ENCODE measurements at regions not wholly inside any gene's neighbourhood (a gene's known extent, or its start where the extent isn't known, plus 50 kb on each side); places are given as distances from the start of the nearest gene placed in this dataset.

DNA sequence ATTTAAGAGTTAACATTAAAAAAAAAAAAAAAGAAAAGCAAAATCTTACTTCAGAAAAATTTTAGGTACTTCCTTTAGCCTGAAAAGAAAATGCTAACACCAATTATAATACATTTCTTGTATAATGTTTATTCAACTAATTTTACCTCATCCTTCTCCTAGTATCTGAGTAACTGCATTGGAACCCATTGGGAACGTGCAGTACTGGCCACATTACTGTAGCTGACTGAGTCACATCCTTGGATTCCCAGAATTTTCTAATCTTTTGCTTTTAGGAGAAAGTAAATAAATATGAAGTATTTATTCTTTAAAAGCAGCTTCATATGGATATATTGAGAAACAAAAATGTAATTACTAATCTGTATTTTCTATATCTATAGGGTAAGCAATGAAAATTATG, 82.6 kb upstream of the SLITRK2 start:
- no peak overlapping the region for H3K4me3 Mint-ChIP-seq (ENCODE audit: unreplicated experiment)
- H3K27ac Mint-ChIP-seq (ENCODE audit: unreplicated experiment) = no peak overlapping the region
- no peaks in the 10 kb centered on the region for H3K9me3 Mint-ChIP-seq (ENCODE audit: unreplicated experiment)
- no peaks in the 10 kb centered on the region for H3K4me1 Mint-ChIP-seq (ENCODE audit: unreplicated experiment)
- DNase-seq (ENCODE audit: low spot score) = no peak
- H3K27me3 Mint-ChIP-seq (ENCODE audit: unreplicated experiment) = peaks cover 1% of the 10 kb centered on the region
- TF ChIP-seq, protein P1, sequence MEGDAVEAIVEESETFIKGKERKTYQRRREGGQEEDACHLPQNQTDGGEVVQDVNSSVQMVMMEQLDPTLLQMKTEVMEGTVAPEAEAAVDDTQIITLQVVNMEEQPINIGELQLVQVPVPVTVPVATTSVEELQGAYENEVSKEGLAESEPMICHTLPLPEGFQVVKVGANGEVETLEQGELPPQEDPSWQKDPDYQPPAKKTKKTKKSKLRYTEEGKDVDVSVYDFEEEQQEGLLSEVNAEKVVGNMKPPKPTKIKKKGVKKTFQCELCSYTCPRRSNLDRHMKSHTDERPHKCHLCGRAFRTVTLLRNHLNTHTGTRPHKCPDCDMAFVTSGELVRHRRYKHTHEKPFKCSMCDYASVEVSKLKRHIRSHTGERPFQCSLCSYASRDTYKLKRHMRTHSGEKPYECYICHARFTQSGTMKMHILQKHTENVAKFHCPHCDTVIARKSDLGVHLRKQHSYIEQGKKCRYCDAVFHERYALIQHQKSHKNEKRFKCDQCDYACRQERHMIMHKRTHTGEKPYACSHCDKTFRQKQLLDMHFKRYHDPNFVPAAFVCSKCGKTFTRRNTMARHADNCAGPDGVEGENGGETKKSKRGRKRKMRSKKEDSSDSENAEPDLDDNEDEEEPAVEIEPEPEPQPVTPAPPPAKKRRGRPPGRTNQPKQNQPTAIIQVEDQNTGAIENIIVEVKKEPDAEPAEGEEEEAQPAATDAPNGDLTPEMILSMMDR (IDR thresholded peaks at IDR 0.05; ENCODE audit: unreplicated experiment) = no peak
- H3K36me3 Mint-ChIP-seq (ENCODE audit: low read depth, unreplicated experiment) = no peaks in the 10 kb centered on the region

DNA sequence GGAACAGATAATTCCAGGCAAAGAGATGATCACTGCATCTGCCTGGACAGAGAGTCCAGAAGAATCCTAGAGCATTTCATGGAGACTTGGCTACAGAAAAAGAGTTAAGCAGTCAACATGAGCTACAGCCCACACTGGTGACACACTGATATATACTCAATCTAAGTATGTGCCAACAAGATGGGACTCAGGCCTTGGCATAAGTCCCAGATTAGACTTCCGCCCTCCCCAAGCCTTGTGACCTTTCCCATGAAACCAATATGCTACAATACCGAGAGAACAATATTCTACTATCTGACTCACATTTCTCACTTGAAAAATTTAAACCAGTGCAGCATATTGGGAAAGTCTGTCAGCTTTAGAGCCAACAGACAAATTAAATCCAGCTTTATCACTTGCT, 65.7 kb upstream of the SLITRK2 start:
- DNase-seq (ENCODE audit: low spot score) = no peak
- Mint-ChIP-seq H3K9me3 (ENCODE audit: unreplicated experiment) (no peaks in the 10 kb centered on the region), H3K36me3 (ENCODE audit: low read depth, unreplicated experiment) (no peaks in the 10 kb centered on the region), H3K4me1 (ENCODE audit: unreplicated experiment) (no peaks in the 10 kb centered on the region), H3K27ac (ENCODE audit: unreplicated experiment) (no peak overlapping the region), H3K4me3 (ENCODE audit: unreplicated experiment) (no peak overlapping the region), H3K27me3 (ENCODE audit: unreplicated experiment) (peaks cover 3% of the 10 kb centered on the region)
- TF ChIP-seq, protein P1 (IDR thresholded peaks at IDR 0.05; ENCODE audit: unreplicated experiment) = no peak

All from endothelial cell (in vitro differentiated cells).